IMR-90 (cell line): ENCODE measurements at regions not wholly inside any gene's neighbourhood (a gene's known extent, or its start where the extent isn't known, plus 50 kb on each side); places are given as distances from the start of the nearest gene placed in this dataset.

Source experiments
- ATAC-seq: fragments of 200-7000 bp; cut with Tn5 transposase; 2 replicates; pipeline ENCODE4 v1.9.1; 2020; ENCODE audit warnings: low read depth, mild to moderate bottlenecking, moderate library complexity
- BruUV-seq: library from RNA; stranded (reverse); fragments of 400-500 nt; replicated peaks from 2 replicates; lab custom pipeline; 2021; lab: Mats Ljungman, UMichigan
- CTCF ChIA-PET: fragments of 300-600 bp; formaldehyde crosslinking; extraction: SDS; loops from one replicate; lab custom pipeline; 2021; ENCODE audit warnings: antibody characterized with exemption; lab: Yijun Ruan, JAX
- POLR2A ChIA-PET: fragments of 300-600 bp; sonication (Branson Sonifier 250); formaldehyde crosslinking; loops from one replicate; lab custom pipeline; 2022; ENCODE audit warnings: antibody characterized with exemption; ENCODE audit not compliant: unreplicated experiment; lab: Charles Lee
- DNase-seq: peaks from one replicate; pipeline ENCODE4 v3.0.0; 2013
- H2AFZ ChIP-seq: replicated peaks from 2 replicates; pipeline ENCODE3; 2013; ENCODE audit warnings: low read length, mild to moderate bottlenecking; ENCODE audit not compliant: poor library complexity
- H2AK5ac ChIP-seq: 2 replicates; pipeline ENCODE4 v1.6.1; 2013; ENCODE audit warnings: low read depth, low read length, inconsistent platforms
- H2AK9ac ChIP-seq: replicated peaks from 2 replicates; pipeline ENCODE3; 2013; ENCODE audit warnings: mild to moderate bottlenecking, low read depth, low read length, moderate library complexity; ENCODE audit not compliant: poor library complexity
- H2BK120ac ChIP-seq: 2 replicates; pipeline ENCODE4 v1.6.1; 2013; ENCODE audit warnings: low read depth, low read length, inconsistent platforms
- H2BK15ac ChIP-seq: 3 replicates; pipeline ENCODE4 v1.6.1; 2013; ENCODE audit warnings: low read depth, low read length, inconsistent platforms
- H2BK20ac ChIP-seq: 2 replicates; pipeline ENCODE4 v1.6.1; 2013; ENCODE audit warnings: low read depth, mild to moderate bottlenecking, inconsistent platforms, low read length, moderate library complexity
- H2BK5ac ChIP-seq: 2 replicates; pipeline ENCODE4 v1.6.1; 2013; ENCODE audit warnings: mild to moderate bottlenecking, low read depth, low read length, inconsistent platforms; ENCODE audit not compliant: poor library complexity, severe bottlenecking
- H3K14ac ChIP-seq: replicated peaks from 2 replicates; pipeline ENCODE4 v1.6.1; 2013; ENCODE audit warnings: low read depth, low read length, inconsistent platforms
- H3K18ac ChIP-seq: 2 replicates; pipeline ENCODE4 v1.6.1; 2013; ENCODE audit warnings: low read depth, low read length, control low read depth
- H3K23ac ChIP-seq: 2 replicates; pipeline ENCODE4 v1.6.1; 2013; ENCODE audit warnings: low read depth, low read length, inconsistent platforms
- H3K27ac ChIP-seq: 2 replicates; pipeline ENCODE4 v1.5.1; 2013; ENCODE audit warnings: mild to moderate bottlenecking, control low read depth, low read length; ENCODE audit not compliant: insufficient read depth
- H3K27me3 ChIP-seq: 2 replicates; pipeline ENCODE4 v1.6.1; 2013; ENCODE audit warnings: low read length; ENCODE audit not compliant: control insufficient read depth, insufficient read depth
- H3K36me3 ChIP-seq: 2 replicates; pipeline ENCODE4 v1.6.1; 2013; ENCODE audit warnings: low read length, mixed read lengths; ENCODE audit not compliant: control insufficient read depth, insufficient read depth
- H3K4ac ChIP-seq: 2 replicates; pipeline ENCODE4 v1.6.1; 2013; ENCODE audit warnings: low read depth, low read length, inconsistent platforms
- H3K4me1 ChIP-seq: 2 replicates; pipeline ENCODE4 v1.6.1; 2013; ENCODE audit warnings: low read length, mixed read lengths; ENCODE audit not compliant: control insufficient read depth, insufficient read depth
- H3K4me2 ChIP-seq: 2 replicates; pipeline ENCODE4 v1.6.1; 2013; ENCODE audit warnings: low read depth, mild to moderate bottlenecking, control low read depth, low read length, moderate library complexity
- H3K4me3 ChIP-seq: 2 replicates; pipeline ENCODE4 v1.5.1; 2013; ENCODE audit warnings: low read depth, mild to moderate bottlenecking, control low read depth, low read length, moderate library complexity; ENCODE audit not compliant: insufficient read depth
- H3K56ac ChIP-seq: 2 replicates; pipeline ENCODE4 v1.6.1; 2013; ENCODE audit warnings: low read length, inconsistent platforms; ENCODE audit not compliant: insufficient read depth; ENCODE audit errors: extremely low read depth
- H3K79me1 ChIP-seq, 2 experiments: 2 replicates each; pipeline ENCODE4 v1.6.1; 2013; ENCODE audit warnings: low read length in 2 of 2, inconsistent platforms in 1 of 2, low read depth in 1 of 2
- H3K9ac ChIP-seq: 2 replicates; pipeline ENCODE4 v1.6.1; 2013; ENCODE audit warnings: low read depth, low read length, control low read depth
- H3K9me1 ChIP-seq: 2 replicates; pipeline ENCODE4 v1.6.1; 2013; ENCODE audit warnings: low read length, inconsistent platforms; ENCODE audit not compliant: insufficient read depth
- H3K9me3 ChIP-seq: 2 replicates; pipeline ENCODE4 v1.6.1; 2013; ENCODE audit warnings: low read length; ENCODE audit not compliant: control insufficient read depth, insufficient read depth
- H4K20me1 ChIP-seq: 2 replicates; pipeline ENCODE4 v1.6.1; 2013; ENCODE audit warnings: low read length, inconsistent platforms; ENCODE audit not compliant: insufficient read depth
- H4K5ac ChIP-seq: 2 replicates; pipeline ENCODE4 v1.6.1; 2013; ENCODE audit warnings: mild to moderate bottlenecking, low read depth, low read length, control low read depth
- H4K8ac ChIP-seq, 2 experiments: 2 replicates each; pipeline ENCODE4 v1.6.1; 2013; ENCODE audit warnings: low read depth in 2 of 2, low read length in 2 of 2, control low read depth in 1 of 2, inconsistent platforms in 1 of 2
- H4K91ac ChIP-seq: 2 replicates; pipeline ENCODE4 v1.6.1; 2013; ENCODE audit warnings: low read depth, low read length, inconsistent platforms; ENCODE audit not compliant: insufficient read depth
- CEBPB ChIP-seq: IDR thresholded peaks from 2 replicates; pipeline ENCODE4 v1.6.1; 2012; ENCODE audit warnings: low read depth, low read length, improper control_type of control experiment
- RAD21 ChIP-seq: IDR thresholded peaks from 2 replicates; pipeline ENCODE4 v1.6.1; 2012; ENCODE audit warnings: low read length, improper control_type of control experiment
- WGBS, 2 experiments: methylation state at CpG; one replicate each; pipeline versions ENCODE4 v1.1.5 to v1.1.7; 2013; ENCODE audit warnings: missing lambda C conversion rate in 2 of 2; ENCODE audit not compliant: insufficient read length in 1 of 2; ENCODE audit errors: extremely low coverage in 2 of 2; 5-methylcytosine and 5-hydroxymethylcytosine counted together
- dilution Hi-C: fragments of 300-500 bp; cut with HindIII; formaldehyde crosslinking; loops from one replicate; pipeline ENCODE4 v1.14.3; 2018; ENCODE audit warnings: low sequenced_read_pairs; ENCODE audit not compliant: unreplicated experiment
- in situ Hi-C: fragments of 300-500 bp; cut with MboI; formaldehyde crosslinking; loops from 3 replicates; pipeline ENCODE4 v1.14.3; 2019; ENCODE audit warnings: low sequenced_read_pairs, inconsistent platforms, mixed read lengths
- intact Hi-C: fragments of 100-400 bp; cut with micrococcal nuclease; formaldehyde crosslinking; loops from 2 replicates; pipeline ENCODE4 v1.10.0; 2022

DNA sequence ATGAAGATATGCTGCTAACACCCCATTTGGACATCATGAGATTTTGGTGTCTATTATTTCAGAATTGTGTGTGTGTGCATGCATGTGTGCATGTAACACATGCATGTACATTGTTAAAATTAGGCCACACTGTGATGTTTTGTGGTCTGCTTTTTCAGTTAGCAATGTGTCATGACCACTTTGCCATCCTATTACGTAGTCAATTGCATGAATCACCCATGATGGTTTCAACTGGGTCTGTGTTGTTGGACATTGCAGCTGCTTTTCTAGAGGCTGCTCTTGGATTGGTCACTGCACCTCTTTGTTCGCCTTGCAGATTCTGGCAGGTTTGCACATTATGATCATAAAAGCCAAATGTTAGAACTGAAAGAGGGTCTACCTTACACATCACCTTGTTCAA is 101.0 kb upstream of the THBS1 start:
- Histone ChIP-seq H3K4me2 (no peak overlapping the region), H2BK15ac (no peak overlapping the region), H2AK5ac (no peak overlapping the region), H3K4me1 (no peaks in the 10 kb centered on the region; the same call in 1 of the 2 replicates), H2AK9ac (no peak overlapping the region), H3K36me3 (no peaks in the 10 kb centered on the region), H2BK120ac (no peak overlapping the region; the same call in 1 of the 2 replicates), H3K27me3 (no peaks in the 10 kb centered on the region), H3K9me3 (no peaks in the 10 kb centered on the region), H2BK20ac (no peak overlapping the region), H4K91ac (no peak overlapping the region), H3K18ac (no peak overlapping the region), H2BK5ac (no peak overlapping the region), H4K20me1 (no peaks in the 10 kb centered on the region), H2AFZ (no peak overlapping the region), H3K4ac (no peak overlapping the region), H4K8ac (no peak overlapping the region), H3K9ac (no peak overlapping the region), H4K5ac (no peak overlapping the region), H3K9me1 (peaks cover 4% of the 10 kb centered on the region; the same call in 1 of the 2 replicates), H3K79me1 (no peaks in the 10 kb centered on the region), H3K27ac (no peak overlapping the region), H3K14ac (no peak overlapping the region), H3K56ac (no peak overlapping the region), H3K4me3 (no peak overlapping the region), H3K23ac (no peak overlapping the region)
- ChIA-PET POLR2A (no interaction called here), CTCF (no interaction called here)
- WGBS, 2 experiments: no CpG with 5 or more reads among the region's 2 CpGs
- DNase-seq (peak; percentile 66), ATAC-seq (no peak)
- BruUV-seq: no TSS peak
- in situ Hi-C loops (loop anchor here (10.0 kb wide), 2 partner anchors 175 to 305 kb away; no protein-coding TSS in a partner anchor), intact Hi-C loops (loop anchor here (10.0 kb wide), 1 partner anchor 585 kb away; no protein-coding TSS in a partner anchor), dilution Hi-C loops (no loop called here)
- TF ChIP-seq CEBPB (peak; percentile 17; the same call in 1 of the 2 replicates), RAD21 (no peak)
